ENCODE measurements at regions not wholly inside any gene's neighbourhood (a gene's known extent, or its start where the extent isn't known, plus 50 kb on each side); places are given as distances from the start of the nearest gene placed in this dataset.

GRCh38 chr3:76940181-76940770, 99.6 kb upstream of the ROBO2 start:
- no peak for DNase-seq

DNA sequence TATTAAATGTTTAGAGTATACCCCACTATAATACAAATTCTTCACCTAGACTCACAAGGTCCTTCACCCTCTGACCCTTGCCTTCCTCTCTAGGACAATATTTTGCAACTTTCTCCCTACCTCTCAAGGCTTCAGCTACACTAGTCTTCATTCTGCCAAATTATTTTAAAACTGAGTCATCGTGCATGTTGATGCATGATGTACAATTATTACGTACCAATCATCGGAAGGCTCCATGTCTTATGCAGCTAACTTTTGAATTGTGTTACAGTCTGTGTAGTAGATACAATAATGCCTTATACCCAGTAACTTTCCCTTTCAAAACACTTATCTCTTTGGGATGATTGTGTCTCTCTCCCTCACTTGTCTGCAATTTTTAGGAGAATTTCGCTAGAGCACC, 98.5 kb upstream of the ROBO2 start:
- DNase-seq, result no peak

DNA sequence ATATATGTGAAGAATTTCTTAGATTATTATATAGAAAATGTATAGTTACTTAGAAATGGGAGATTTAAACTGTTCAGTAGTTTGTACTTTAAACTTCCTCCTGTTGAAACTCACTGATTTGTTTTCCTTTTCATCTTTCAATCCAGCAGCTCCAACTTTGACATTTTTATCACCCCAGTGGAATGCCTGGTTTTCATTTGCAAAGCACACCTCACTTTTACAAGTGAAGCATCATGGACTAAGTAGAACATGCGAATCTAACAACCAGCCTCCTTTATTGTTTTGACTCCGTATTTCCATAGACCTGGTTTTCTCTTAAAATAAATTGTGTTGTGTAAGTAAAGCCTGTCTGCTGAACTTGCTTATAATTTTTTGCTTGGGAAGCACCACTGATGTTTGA, 97.8 kb upstream of the ROBO2 start:
- DNase-seq, result no peak

- no peak for DNase-seq
These were observed 96.8 kb upstream of the ROBO2 start for GRCh38 chr3:76943058-76943457.

- no peak for DNase-seq
These were observed 96.2 kb upstream of the ROBO2 start for GRCh38 chr3:76943671-76944070.

DNA sequence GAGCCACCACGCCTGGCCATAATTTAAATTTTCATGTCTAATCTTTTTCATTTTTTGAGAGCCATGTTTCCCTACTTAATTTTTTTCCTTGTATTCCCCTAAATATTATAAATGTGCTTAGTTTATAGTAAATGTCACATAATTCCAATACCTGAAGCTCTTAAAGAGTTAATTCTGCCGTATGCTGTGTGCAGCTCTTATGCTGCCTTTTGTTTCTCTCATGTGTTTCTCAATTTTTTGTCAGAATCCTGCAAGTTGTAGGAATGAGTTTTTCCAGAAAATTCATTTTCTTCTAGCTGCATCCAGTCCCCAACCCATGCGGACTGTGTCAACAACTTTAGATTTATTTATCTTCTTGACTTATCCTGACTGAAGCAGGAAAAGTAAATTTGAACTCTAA, 90.9 kb upstream of the ROBO2 start:
- DNase-seq, result no peak

GRCh38 chr3:76949462-76949861, 90.4 kb upstream of the ROBO2 start:
- no peak for DNase-seq

- DNase-seq, result no peak
These were observed 89.3 kb upstream of the ROBO2 start for GRCh38 chr3:76950590-76950989.

GRCh38 chr3:76954412-76954811, 85.5 kb upstream of the ROBO2 start:
- DNase-seq, result no peak

DNA sequence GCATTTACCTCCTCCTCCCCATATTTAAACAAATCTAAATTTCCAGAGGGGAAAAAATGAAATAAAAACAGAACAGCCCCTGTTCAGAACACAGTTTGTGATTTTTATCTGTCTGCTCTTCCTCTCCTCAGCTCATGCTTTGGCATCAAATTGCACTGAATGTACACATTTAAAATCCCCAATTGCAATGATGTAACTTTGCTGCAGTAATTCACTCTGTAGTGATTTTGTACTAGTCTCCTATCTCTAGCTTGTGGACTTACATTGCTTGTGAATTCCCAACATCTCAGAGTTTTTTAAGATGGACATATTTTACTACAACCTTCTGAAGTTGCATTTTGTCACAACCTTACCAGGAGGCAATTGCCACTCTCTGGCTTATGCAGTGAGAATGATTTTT, 81.6 kb upstream of the ROBO2 start:
- no peak for DNase-seq

GRCh38 chr3:76958861-76959260, 81.0 kb upstream of the ROBO2 start:
- DNase-seq, result no peak

DNA sequence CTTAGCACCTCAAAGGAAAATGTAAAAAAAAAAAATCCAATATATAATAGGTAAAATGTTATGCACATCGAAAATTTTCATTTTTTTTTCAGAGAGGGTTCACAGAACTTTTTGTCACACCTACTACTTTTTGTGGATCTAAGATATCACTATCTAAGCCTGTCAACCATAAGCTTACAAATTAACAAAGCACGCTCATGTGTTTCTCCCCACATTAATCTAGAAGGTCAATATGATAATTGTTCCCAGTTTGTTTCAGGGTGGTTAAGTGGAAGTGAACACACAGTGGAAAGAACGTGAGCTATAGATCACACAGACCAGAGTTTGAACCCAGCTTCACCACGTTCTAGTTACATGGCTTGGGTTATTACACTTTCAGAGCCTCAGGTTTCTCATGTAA, 78.6 kb upstream of the ROBO2 start:
- no peak for DNase-seq

GRCh38 chr3:76965122-76965725, 74.7 kb upstream of the ROBO2 start:
- no peak for DNase-seq

DNA sequence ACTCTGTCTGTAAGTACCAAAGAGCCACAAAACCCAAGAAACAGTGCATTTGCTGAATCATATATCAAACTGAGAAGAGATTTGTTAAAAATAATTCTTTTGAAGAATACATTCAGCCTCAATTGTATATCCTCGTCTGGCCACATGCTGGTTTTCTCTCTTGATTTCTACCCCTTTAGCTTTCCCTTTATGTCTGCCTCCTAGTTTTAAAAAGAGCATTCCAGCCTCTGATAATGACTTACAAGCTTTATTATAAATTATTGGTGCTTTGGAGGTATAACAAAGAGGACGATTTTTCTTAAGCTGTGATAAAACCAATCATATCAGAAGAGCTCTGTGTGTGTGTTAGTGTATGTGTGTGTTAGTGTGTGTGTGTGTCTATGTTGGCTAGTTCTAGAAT, 70.4 kb upstream of the ROBO2 start:
- no peak for DNase-seq

DNA sequence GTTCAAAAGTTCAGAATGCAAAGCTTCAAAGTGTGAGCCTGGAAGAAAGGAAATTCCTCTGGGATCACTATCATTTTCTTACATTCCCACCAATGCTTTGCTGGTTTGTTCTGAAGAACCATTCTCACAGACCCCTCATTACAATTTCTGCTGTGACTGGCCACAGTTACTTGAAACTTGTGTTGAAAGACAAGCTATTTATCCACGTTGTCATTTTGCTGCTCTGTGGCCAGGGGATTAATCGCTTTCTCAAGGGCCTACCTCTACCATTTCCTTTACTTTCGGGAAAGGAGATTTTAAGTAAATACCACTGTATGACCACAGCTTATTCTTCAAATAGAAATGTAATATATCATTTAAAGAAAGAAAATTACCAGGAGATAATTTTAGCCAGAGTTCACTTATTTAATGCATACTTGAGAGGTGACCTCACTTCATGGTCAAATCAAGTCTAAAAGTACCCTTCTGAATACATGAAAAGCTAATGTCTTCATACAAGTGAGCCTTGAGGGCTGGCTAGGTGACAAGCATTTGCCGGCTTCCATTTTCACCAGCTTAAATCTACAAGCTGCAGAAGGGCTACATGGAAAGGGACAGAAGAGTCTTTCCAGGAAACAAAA, 69.8 kb upstream of the ROBO2 start:
- no peak for DNase-seq

DNA sequence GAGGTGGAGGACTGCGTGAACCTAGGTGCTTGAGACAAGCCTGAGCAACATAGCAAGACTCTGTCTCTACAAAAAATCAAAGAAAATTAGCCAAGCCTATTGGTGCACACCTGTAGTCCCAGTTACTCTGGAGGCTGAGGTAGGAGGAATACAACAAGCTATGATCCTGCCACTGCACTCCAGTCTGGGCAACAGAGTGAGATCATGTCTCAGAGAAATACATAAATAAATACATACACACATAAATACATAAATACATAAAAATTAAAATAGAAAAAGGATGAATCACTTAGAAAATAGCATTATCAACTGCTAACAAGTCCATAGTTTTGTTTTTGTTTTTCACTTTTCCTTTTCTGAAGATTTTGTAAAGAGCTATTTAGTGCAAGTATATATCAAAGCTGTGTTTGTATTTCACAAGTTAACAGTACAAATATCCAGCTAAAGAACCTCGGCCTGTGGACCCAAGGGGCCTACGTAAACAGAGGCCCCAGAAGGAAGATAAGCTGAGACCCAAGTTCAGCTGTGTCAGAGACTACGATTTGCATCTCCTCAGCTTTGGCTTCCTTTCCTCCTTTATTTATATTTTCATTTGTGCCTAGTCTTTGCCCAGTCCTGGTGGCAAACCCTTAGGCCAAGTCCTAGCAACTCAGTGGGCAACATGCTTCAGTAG, 67.1 kb upstream of the ROBO2 start:
- no peak for DNase-seq

GRCh38 chr3:76976996-76977395, 62.9 kb upstream of the ROBO2 start:
- no peak for DNase-seq

DNA sequence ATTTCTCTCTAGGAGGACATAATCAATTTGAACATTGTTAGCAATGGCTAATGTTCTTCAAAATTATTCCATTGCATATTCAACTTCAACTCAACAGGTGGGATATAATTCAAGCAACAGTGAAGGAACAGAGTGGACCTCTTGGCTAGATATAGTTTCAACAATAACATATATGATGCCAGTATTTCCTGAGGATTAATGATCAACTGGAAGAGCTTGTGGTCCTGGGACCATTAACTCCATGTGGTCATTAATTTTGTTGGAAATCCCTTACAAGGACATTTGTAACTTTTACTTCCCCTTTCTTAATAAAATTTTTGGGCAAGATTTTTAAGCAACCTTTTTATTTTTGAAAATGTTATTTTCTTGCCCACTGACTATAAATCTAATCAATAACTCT, 54.3 kb upstream of the ROBO2 start:
- no peak for DNase-seq

DNA sequence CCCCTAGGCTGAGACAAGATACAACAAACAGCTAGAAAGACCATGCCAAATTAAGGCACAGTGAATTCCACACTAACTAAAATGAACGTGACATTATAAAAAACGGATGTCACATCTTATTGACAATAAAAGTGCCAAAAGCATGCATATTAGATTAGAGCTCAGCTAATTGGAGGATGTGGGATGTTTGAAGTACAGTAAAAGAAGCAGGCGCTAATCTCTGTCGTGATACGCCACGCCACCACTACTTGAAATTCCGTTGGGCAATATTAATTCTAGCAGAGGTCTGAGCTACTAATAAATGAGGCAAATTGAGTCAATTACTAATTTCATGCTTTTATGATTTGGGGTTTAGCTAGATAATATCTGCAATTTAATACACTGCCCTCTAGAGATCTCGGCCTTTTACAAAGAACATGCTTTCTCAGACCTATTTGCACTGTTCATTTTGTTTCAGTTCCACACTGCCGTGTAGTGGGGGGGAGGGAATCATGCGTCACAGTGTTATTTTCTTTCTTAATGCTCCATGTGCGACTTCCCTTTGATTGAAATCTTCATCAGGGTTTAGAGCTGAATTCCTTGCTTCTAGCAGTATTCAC, 52.9 kb upstream of the ROBO2 start:
- no peak for DNase-seq

Data from NCI-H1436 (cell line).